LNCAP (cell line): ENCODE measurements at regions not wholly inside any gene's neighbourhood (a gene's known extent, or its start where the extent isn't known, plus 50 kb on each side); places are given as distances from the start of the nearest gene placed in this dataset.

Experiments
- CTCF ChIP-seq: fragments of 450-650 bp; IDR thresholded peaks from 2 replicates; pipeline ENCODE4 v1.5.1; 2017; ENCODE audit warnings: mild to moderate bottlenecking

GRCh38 chr10:123367195-123367594 lies 213.0 kb downstream of the BUB3 start:
- no peak for TF ChIP-seq CTCF

- no peak for TF ChIP-seq CTCF
Observed at GRCh38 chr10:123373591-123373990, 219.4 kb downstream of the BUB3 start.

GRCh38 chr10:123375097-123375496 lies 220.9 kb downstream of the BUB3 start:
- no peak for TF ChIP-seq CTCF

- no peak for TF ChIP-seq CTCF
Observed at GRCh38 chr10:123375738-123376137, 221.5 kb downstream of the BUB3 start.

- TF ChIP-seq CTCF = no peak
Observed at GRCh38 chr10:123377883-123378282, 223.7 kb downstream of the BUB3 start.

- TF ChIP-seq CTCF = no peak
Observed at GRCh38 chr10:123378302-123378701, 224.1 kb downstream of the BUB3 start.

GRCh38 chr10:123379156-123379555 lies 225.0 kb downstream of the BUB3 start:
- TF ChIP-seq CTCF = no peak

- TF ChIP-seq CTCF = peak; percentile 70
Observed at GRCh38 chr10:123380491-123381085, 226.4 kb downstream of the BUB3 start.
